Stomach (tissue), 4 donors: ENCODE measurements at regions not wholly inside any gene's neighbourhood (a gene's known extent, or its start where the extent isn't known, plus 50 kb on each side); places are given as distances from the start of the nearest gene placed in this dataset.

Experiments
- EP300 ChIP-seq: sonication (generic); formaldehyde crosslinking; IDR thresholded peaks from one replicate; pipeline ENCODE4 v1.6.1; 2017; ENCODE audit warnings: antibody characterized with exemption
- POLR2A ChIP-seq, 4 donors: fragments of 450-650 bp; IDR thresholded peaks; one replicate each; pipeline ENCODE4 v1.6.1; 2016; ENCODE audit warnings: antibody characterized with exemption in 4 of 4, control low read depth in 2 of 4, mild to moderate bottlenecking in 1 of 4, moderate library complexity in 1 of 4
- TF ChIP-seq, protein P1 (sequence below), 7 experiments: fragments of 450-650 bp in 4 of 7; fragments of 200-600 bp in 3 of 7; sonication (generic) in 3 of 7; IDR thresholded peaks; one replicate each; pipeline ENCODE4 v1.5.1; 2016 to 2019; ENCODE audit warnings: antibody characterized with exemption in 7 of 7, control low read depth in 2 of 7, mild to moderate bottlenecking in 1 of 7

DNA sequence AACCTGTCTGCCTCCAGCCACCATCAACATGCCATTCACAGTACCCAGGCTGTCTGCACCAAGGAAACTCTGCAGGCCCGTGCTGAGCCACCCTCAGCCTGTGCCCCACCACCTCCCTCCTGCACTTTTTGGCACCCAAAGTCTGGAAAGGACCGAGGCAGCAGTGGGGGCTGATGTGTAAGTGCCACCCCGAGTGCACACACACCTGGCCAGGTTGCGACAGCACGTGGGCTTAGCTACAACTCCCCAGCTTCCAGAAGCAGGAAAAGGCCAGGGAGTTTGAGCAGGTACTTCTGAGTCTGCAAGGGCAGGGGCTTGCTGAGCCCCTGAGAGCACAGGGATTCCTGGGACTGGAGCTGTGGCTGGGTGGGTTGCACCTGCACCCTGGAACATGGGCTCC lies 303.3 kb upstream of the OPRM1 start:
- TF ChIP-seq, protein P1, sequence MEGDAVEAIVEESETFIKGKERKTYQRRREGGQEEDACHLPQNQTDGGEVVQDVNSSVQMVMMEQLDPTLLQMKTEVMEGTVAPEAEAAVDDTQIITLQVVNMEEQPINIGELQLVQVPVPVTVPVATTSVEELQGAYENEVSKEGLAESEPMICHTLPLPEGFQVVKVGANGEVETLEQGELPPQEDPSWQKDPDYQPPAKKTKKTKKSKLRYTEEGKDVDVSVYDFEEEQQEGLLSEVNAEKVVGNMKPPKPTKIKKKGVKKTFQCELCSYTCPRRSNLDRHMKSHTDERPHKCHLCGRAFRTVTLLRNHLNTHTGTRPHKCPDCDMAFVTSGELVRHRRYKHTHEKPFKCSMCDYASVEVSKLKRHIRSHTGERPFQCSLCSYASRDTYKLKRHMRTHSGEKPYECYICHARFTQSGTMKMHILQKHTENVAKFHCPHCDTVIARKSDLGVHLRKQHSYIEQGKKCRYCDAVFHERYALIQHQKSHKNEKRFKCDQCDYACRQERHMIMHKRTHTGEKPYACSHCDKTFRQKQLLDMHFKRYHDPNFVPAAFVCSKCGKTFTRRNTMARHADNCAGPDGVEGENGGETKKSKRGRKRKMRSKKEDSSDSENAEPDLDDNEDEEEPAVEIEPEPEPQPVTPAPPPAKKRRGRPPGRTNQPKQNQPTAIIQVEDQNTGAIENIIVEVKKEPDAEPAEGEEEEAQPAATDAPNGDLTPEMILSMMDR (IDR thresholded peaks at IDR 0.05): no peak
- TF ChIP-seq EP300 (no peak), POLR2A (IDR thresholded peaks at IDR 0.05) (no peak)
